ENCODE measurements at regions not wholly inside any gene's neighbourhood (a gene's known extent, or its start where the extent isn't known, plus 50 kb on each side); places are given as distances from the start of the nearest gene placed in this dataset.
"Not testable (repeated sequence)": the region's sequence is repeated elsewhere in the genome, so short reads cannot be mapped to it uniquely, and the experiment has no call there.

DNA sequence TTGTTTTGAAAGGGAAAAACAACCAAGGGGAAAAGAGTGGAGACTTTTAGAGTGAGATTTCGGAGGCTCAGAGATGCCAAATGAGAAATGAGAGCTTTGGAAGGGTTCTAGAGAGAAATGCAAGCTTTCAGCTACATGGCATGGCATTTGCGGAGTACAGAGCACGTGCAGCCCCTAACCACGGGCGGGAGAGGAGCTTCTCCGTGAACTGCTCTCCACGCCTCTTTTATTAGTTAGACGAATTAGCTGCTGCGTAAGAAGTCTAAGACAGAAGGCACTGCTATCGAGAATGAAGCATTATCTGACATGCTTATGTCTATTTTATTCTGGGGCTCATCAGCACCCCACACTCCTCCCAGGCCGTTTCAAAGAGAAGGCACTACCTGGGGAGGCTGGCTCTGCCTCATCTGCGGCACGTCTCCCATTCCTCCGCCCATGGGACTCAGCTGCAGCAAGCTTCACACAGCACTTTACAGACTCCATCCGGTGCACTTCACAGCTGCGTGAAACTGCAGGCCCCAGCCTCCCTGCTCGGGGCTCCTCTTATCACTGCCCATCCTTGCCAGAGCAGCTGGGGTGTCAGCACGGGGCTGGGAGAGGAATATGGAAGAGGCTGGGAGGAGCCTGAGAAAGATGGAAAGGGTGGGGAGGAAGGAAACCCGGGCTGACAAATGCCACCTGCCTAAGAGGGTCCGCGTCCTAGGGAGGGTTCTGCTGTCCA, 207.3 kb upstream of the APCDD1 start:
- DNase-seq, result peak; percentile 24 to 35
- TF ChIP-seq POLR2A (IDR thresholded peaks at IDR 0.05; ENCODE audit: low read length) (no peak), GATA1 (IDR thresholded peaks at IDR 0.05; ENCODE audit: low read depth, low read length) (no peak)

DNA sequence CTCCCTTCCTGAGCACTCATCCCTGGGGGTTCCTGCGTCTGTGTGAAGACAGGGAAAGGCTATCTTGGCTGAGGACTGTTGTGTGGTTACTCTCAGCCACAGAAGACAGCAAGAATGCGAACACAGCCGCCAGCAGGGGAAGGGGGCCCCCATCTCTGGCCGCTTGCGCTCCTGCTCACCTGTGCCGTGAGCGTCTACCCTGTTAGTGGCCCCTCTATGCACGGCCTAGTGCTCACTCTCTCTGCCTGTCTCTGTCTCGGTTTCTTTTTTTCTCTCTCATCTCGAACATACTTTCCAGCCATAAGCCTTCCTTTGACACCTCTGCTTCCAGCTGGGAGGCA, 206.7 kb upstream of the APCDD1 start:
- TF ChIP-seq GATA1 (IDR thresholded peaks at IDR 0.05; ENCODE audit: low read depth, low read length) (no peak), POLR2A (IDR thresholded peaks at IDR 0.05; ENCODE audit: low read length) (no peak)
- no peak for DNase-seq

DNA sequence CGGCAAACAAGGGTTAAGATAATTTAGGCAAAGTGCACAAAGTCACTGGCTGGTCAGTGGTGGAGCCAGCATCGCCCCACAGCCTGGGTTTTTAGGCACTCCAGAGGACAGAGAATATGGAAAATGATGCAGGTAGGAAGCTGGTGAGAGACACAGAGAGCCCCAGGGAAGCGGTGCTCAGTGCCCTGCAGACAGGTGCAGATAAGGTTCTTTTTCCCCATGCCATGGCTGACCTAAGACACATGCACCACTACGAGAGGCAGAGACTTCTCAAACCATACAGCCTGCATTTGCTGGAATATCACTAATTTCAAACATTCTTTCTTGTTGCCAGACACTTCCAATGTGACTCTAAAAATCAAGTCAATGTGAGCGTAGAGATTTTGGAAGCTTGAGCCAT, 205.7 kb upstream of the APCDD1 start:
- DNase-seq, result no peak
- TF ChIP-seq POLR2A (IDR thresholded peaks at IDR 0.05; ENCODE audit: low read length) (no peak), GATA1 (IDR thresholded peaks at IDR 0.05; ENCODE audit: low read depth, low read length) (no peak)

DNA sequence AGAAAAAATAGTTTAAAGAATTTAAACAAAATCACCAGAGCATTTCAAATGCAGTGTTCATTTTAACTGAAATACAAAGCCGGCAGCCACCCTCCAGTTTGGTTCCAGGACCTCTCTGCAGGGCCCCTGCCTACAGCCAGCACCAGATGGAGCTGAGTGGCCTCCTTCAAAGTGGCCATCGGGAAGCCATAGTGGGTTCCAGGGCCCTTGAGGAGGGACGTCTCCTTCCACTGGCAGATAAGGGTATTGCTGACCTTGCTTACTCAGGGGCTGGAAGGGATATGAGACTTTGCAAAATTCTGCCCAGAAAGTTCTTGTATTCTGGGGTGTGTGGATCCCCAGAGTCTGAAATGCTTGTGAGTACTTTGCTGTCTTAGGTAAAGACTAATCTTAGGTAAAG, 205.2 kb upstream of the APCDD1 start:
- TF ChIP-seq GATA1 (IDR thresholded peaks at IDR 0.05; ENCODE audit: low read depth, low read length) (no peak), POLR2A (IDR thresholded peaks at IDR 0.05; ENCODE audit: low read length) (no peak)
- peak; percentile 19 to 25 for DNase-seq

DNA sequence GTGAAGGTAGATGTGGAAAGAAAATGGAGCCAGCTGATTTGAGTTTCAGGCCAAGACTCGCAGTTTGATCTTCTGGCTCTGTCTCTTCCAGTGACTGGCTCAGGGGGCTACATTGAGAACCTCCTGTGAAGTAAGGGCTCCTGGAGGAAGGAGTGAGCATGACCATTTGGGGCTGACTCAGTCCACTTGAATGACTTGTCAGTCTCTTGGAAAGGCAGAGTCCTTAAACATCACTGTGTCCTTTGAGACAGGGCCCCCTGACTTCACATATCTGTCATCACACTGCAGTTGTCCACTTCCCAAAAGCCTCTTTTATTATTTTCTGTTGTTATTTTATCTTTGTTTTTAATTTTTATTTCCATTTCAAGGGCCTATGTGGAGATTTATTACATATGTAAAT, 204.6 kb upstream of the APCDD1 start:
- TF ChIP-seq GATA1 (IDR thresholded peaks at IDR 0.05; ENCODE audit: low read depth, low read length) (no peak), POLR2A (IDR thresholded peaks at IDR 0.05; ENCODE audit: low read length) (no peak)
- DNase-seq, result no peak

DNA sequence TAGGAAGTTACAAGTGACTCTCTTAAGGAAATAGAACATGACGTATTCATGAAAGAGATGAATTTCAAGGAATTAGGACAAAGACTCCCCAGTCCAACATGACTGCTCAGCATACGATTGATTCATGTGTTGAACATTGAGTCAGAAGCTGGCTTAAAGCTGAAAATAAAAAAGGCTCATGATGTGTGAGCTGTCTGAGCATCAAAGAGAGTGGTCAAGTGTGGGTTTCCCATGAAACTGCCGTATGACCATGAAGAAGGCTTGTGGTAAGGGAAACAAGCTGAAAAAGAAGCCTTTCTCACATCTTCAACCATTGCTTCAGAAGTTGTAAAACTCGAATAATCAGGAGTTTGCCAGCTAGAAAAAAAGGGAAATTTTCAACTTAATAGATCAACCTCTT, 201.9 kb upstream of the APCDD1 start:
- no peak for DNase-seq
- no peak for TF ChIP-seq GATA1 (IDR thresholded peaks at IDR 0.05; ENCODE audit: low read depth, low read length)
- no peak for TF ChIP-seq POLR2A (IDR thresholded peaks at IDR 0.05; ENCODE audit: low read length)

DNA sequence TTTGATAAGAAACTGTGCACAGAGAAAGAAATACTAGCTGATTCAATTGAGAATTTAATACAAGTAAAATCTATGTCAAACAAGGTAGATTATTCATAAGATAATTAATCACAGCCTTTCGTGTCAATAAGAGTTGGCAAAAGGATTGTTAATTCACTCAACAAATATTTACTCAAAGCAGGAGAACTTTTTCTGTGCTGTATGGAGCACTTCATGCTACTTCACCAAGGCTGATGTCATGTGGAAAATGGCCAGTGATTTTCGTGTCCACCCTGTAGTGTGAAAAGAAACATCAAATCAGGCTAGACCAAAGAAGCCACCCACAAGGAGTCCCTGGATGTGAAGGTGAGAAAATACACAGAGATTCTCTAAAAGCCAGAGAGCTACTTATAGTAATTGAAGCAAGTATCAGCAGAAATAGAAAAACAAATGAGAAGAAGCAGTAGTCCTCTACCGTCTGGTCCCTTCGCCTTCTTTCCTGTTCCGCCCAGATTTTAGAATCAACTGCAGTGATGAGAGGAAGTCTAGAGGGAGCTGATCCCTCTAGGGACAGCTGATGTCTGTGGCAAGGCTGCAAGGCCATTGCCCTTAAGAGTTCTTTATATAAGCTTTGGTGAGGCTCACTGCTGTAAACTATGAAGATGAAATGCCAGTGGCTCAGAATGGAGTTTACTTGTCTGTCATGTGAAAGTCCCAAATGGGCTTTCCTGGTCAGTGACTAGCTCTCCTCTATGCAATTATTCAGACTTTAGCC, 201.3 kb upstream of the APCDD1 start:
- DNase-seq, result no peak
- TF ChIP-seq POLR2A (IDR thresholded peaks at IDR 0.05; ENCODE audit: low read length) (no peak), GATA1 (IDR thresholded peaks at IDR 0.05; ENCODE audit: low read depth, low read length) (no peak)

DNA sequence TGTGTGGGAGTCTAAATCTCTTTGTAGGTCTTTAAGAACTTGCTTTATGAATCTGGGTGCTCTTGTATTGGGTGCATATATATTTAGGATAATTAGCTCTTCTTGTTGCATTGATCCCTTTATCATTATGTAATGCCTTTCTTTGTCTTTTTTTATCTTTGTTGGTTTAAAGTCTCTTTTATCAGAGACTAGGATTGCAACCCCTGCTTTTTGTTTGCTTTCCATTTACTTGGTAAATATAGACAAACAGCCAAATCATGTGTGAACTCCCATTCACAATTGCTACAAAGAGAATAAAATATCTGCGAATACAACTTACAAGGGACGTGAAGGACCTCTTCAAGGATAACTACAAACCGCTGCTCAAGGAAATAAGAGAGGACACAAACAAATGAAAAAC, 198.2 kb upstream of the APCDD1 start:
- not testable (repeated sequence) for DNase-seq

DNA sequence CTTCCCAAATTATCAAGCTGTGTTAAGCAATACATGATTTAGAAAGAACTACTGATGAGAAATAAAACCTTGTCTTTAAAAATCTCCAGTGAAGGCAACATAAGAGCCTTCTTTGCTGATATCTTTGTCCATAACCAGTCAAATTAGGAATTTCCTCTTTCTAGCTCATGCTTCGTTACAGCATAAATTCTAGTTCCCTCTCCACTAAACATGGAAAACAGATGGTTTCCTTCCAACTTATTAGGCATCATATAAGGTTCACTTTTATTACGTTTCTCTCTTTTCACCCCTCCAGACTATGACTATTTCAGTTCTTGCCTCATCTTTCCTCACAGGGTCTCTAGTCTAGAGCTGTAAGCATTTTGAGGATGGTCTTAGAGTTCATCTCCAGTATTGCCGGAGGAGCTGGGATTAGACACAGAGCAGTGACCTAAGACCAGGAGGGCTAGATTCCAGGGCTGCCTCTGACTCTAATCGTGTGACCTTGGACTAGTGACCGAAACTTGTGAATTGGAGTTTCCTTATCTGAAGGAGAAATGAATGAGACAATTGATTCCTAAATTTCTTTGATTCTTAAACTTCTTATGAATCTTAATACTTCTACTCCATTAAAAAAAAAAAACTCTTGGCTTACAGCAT, 195.5 kb upstream of the APCDD1 start:
- no peak for DNase-seq
- no peak for TF ChIP-seq GATA1 (IDR thresholded peaks at IDR 0.05; ENCODE audit: low read depth, low read length)
- no peak for TF ChIP-seq POLR2A (IDR thresholded peaks at IDR 0.05; ENCODE audit: low read length)

DNA sequence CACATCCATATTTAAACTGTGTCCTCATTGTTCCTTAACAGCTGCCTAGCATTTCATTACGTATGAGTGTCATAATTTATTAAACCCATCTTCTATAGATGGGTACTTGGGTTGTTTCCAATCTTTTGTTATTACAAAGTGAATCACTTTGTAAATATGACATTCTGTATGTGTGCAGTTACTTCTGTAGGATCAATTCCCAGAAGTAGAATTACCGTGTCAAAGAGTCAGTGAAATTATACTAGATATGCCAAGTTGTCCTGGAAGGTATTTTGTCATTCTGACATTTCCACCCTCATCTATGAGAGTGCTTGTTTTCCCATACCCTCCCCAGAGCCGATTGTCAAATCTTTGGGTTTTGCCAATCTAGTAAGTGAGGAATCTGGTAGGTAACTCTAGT, 194.5 kb upstream of the APCDD1 start:
- DNase-seq, result no peak
- no peak for TF ChIP-seq GATA1 (IDR thresholded peaks at IDR 0.05; ENCODE audit: low read depth, low read length)
- TF ChIP-seq POLR2A (IDR thresholded peaks at IDR 0.05; ENCODE audit: low read length), result no peak

DNA sequence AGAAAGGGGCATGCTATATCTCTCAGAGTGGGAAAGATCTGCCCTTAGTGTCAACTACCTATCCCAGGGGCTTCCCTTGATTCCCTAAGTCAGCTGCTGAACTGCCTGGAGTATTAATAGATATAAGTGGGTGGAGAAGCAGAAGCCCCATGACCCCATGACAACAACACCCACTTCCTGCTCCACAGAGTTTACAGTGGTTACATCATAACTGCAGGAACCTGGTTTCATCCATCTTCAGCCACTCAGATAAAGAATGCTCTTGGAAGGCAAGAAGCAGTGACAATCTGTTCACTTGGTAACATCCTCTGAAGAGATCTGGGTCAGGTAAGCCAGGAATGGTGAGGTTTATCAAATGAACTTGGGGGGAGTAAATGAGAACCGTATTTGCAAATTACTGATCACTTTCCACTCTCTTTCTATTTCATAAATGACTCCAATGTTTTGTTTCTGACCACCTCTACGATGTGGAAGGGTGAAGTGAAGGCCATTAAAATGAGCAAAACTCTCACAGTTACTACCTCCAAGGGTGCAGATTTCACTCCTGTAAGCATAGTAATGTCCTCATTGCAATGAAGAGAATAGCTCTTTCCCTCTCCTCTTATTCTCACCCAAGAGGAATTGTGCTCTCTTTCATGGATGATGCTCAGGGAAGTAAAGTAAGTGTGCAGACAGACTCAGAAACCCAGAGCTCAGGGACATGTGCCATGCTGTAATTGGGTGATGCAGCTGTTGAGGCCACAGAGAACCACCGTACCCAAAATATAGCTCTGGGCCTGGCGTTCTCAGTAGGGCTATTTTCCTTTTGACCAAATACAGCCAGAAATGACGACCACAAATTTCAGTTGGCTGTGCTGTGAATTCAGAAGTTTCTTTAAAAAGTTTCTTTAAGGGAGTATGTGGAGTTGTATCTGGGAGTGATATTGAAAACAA, 192.8 kb upstream of the APCDD1 start:
- peak in 1 of 2 experiments; percentile 13 for DNase-seq

DNA sequence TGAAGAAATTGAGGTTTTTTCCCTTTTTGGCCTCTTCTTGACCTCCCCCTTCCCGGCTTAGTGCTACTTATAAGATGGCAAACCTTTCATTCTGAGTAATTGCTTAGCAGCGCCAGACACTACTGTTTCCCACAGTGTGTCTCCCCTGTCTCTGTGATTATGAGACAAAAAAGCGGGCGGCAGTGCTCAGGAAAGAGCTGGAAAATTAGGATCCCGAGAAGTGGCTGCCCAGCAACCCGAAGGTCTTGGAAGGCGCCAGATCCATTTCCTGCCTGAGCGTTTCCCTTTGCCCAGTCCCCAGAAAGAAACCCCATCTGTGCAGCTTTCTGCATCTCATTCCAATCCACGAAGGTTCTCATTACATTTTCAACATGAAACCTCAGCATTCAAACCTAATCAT, 191.9 kb upstream of the APCDD1 start:
- no peak for TF ChIP-seq POLR2A (IDR thresholded peaks at IDR 0.05; ENCODE audit: low read length)
- TF ChIP-seq GATA1 (IDR thresholded peaks at IDR 0.05; ENCODE audit: low read depth, low read length), result no peak

More for the DNA sequence above, 192.8 kb upstream of the APCDD1 start:
- TF ChIP-seq POLR2A (IDR thresholded peaks at IDR 0.05; ENCODE audit: low read length), result no peak
- TF ChIP-seq GATA1 (IDR thresholded peaks at IDR 0.05; ENCODE audit: low read depth, low read length), result no peak

DNA sequence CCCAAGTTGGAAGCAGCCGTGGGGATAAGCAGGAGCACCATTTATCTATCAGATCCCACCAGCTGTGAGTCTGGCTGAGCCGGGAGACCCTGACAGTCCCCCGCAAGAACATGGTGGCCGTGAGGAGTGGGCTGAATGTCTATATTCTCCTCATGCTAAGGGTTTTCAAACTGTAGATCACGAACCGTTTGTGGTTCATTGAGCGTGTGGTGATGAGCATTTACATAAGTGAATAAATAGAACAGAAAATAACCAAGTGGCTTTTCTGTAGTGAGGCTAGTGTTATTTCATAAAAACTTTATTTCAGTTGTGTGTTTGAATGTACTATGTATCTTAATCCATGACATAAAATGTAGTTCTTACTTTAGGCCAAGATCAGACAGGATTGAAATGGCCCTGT, 190.2 kb upstream of the APCDD1 start:
- no peak for DNase-seq
- TF ChIP-seq GATA1 (IDR thresholded peaks at IDR 0.05; ENCODE audit: low read depth, low read length) (no peak), POLR2A (IDR thresholded peaks at IDR 0.05; ENCODE audit: low read length) (no peak)

More for the DNA sequence above, 191.9 kb upstream of the APCDD1 start:
- no peak for DNase-seq

Data from erythroblast (primary cell).